ENCODE measurements at regions not wholly inside any gene's neighbourhood (a gene's known extent, or its start where the extent isn't known, plus 50 kb on each side); places are given as distances from the start of the nearest gene placed in this dataset.

GRCh38 chr13:59269476-59269875, 894.3 kb downstream of the DIAPH3 start:
- TF ChIP-seq GATA2 (IDR thresholded peaks at IDR 0.05; ENCODE audit: low read depth, low read length) (no peak), GATA3 (IDR thresholded peaks at IDR 0.05; ENCODE audit: low read depth, low read length) (no peak)

Data from SH-SY5Y (cell line).